MM.1S (cell line): ENCODE measurements at regions not wholly inside any gene's neighbourhood (a gene's known extent, or its start where the extent isn't known, plus 50 kb on each side); places are given as distances from the start of the nearest gene placed in this dataset.
"Not testable (repeated sequence)": the region's sequence is repeated elsewhere in the genome, so short reads cannot be mapped to it uniquely, and the experiment has no call there.

Experiments
- DNase-seq: peaks from one replicate; pipeline ENCODE4 v3.0.0-alpha.2; 2015
- H2AFZ ChIP-seq: fragments of 300-600 bp; sonication (generic); 2 replicates; pipeline ENCODE4 v1.6.0; 2016; ENCODE audit warnings: antibody characterized with exemption, low read length
- H3F3A ChIP-seq: fragments of 300-600 bp; sonication (generic); 2 replicates; pipeline ENCODE4 v1.6.1; 2016; ENCODE audit warnings: mild to moderate bottlenecking, antibody characterized with exemption, low read length, moderate library complexity, mixed read lengths; ENCODE audit not compliant: insufficient read depth
- H3K27ac ChIP-seq: fragments of 300-600 bp; sonication (generic); 2 replicates; pipeline ENCODE4 v1.5.1; 2016; ENCODE audit warnings: mild to moderate bottlenecking, low read length
- H3K27me3 ChIP-seq: fragments of 300-600 bp; sonication (generic); replicated peaks from 2 replicates; pipeline ENCODE4 v1.6.0; 2016; ENCODE audit warnings: low read length; ENCODE audit not compliant: insufficient read depth
- H3K36me3 ChIP-seq: fragments of 300-600 bp; sonication (generic); replicated peaks from 2 replicates; pipeline ENCODE4 v1.6.1; 2016; ENCODE audit warnings: mild to moderate bottlenecking, low read length, mixed read lengths; ENCODE audit not compliant: insufficient read depth
- H3K4me1 ChIP-seq: fragments of 300-600 bp; sonication (generic); 2 replicates; pipeline ENCODE4 v1.6.1; 2016; ENCODE audit warnings: low read length, mixed read lengths
- H3K4me2 ChIP-seq: fragments of 300-600 bp; sonication (generic); 2 replicates; pipeline ENCODE4 v1.6.0; 2016; ENCODE audit warnings: low read depth, low read length
- H3K4me3 ChIP-seq: fragments of 300-600 bp; sonication (generic); 2 replicates; pipeline ENCODE4 v1.5.1; 2016; ENCODE audit warnings: low read length, mixed read lengths
- H3K79me2 ChIP-seq: fragments of 300-600 bp; sonication (generic); 2 replicates; pipeline ENCODE4 v1.6.1; 2016; ENCODE audit warnings: mixed run types, low read length, mixed read lengths
- H3K9ac ChIP-seq: fragments of 300-600 bp; sonication (generic); 2 replicates; pipeline ENCODE4 v1.6.1; 2016; ENCODE audit warnings: low read length, mixed read lengths
- H3K9me2 ChIP-seq: fragments of 300-600 bp; sonication (generic); replicated peaks from 2 replicates; pipeline ENCODE4 v1.6.1; 2016; ENCODE audit warnings: mild to moderate bottlenecking, low read length, mixed read lengths; ENCODE audit not compliant: insufficient read depth
- H3K9me3 ChIP-seq: fragments of 300-600 bp; sonication (generic); replicated peaks from 2 replicates; pipeline ENCODE4 v1.6.1; 2016; ENCODE audit warnings: mild to moderate bottlenecking, low read length, mixed read lengths; ENCODE audit not compliant: insufficient read depth
- H4K20me1 ChIP-seq: fragments of 300-600 bp; sonication (generic); 2 replicates; pipeline ENCODE4 v1.6.1; 2016; ENCODE audit warnings: mild to moderate bottlenecking, low read length, moderate library complexity, mixed read lengths; ENCODE audit not compliant: insufficient read depth
- CTCF ChIP-seq: fragments of 300-600 bp; sonication (generic); IDR thresholded peaks from 2 replicates; pipeline ENCODE4 v1.5.1; 2016; ENCODE audit warnings: antibody characterized with exemption, low read length, mixed read lengths
- EZH2 ChIP-seq: fragments of 300-600 bp; sonication (generic); optimal IDR thresholded peaks from 2 replicates; pipeline ENCODE3; 2017; ENCODE audit warnings: low read depth, mild to moderate bottlenecking, antibody characterized with exemption, low read length, mixed read lengths
- EZH2phosphoT487 ChIP-seq: fragments of 300-600 bp; sonication (generic); IDR thresholded peaks from 2 replicates; pipeline ENCODE4 v1.6.1; 2018; ENCODE audit warnings: antibody characterized with exemption, low read length

DNA sequence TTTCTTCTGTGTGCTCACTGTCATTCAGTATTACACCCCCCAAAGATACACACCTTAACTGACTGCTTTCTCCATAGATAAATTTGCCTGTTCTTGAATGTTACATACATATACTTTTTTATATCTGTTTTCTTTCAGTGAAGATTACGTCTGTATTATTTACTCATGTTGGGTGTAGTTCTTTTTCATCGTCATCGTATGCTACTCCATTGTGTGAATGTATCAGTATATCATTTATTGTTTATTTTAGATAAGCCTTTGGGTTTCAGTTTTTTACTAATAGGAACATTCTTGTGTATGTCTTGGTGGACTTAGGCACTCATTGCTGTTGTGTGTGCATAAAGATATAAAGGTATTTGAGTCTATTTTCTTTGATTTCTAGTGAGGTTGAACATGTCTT is 64.4 kb downstream of the SEPTIN7 start:
- Histone ChIP-seq H3F3A (no peaks in the 10 kb centered on the region), H3K4me2 (no peak overlapping the region), H3K9ac (no peak overlapping the region), H3K36me3 (peaks cover 6% of the 10 kb centered on the region; the same call in 1 of the 2 replicates), H3K9me3 (no peaks in the 10 kb centered on the region), H3K4me1 (0 out of 2 replicates have a peak, but pooled peaks cover 7% of the 10 kb centered on the region), H2AFZ (no peak overlapping the region), H3K27me3 (no peaks in the 10 kb centered on the region), H3K4me3 (no peak overlapping the region), H4K20me1 (peaks cover 5% of the 10 kb centered on the region; the same call in 1 of the 2 replicates), H3K9me2 (no peaks in the 10 kb centered on the region), H3K79me2 (peaks cover 56% of the 10 kb centered on the region), H3K27ac (no peak overlapping the region)
- TF ChIP-seq EZH2phosphoT487 = no peak
- TF ChIP-seq CTCF = no peak
- TF ChIP-seq EZH2 = no peak
- no peak for DNase-seq

- H3K9ac ChIP-seq = no peak overlapping the region
- H3K27ac ChIP-seq = no peak overlapping the region
- no peaks in the 10 kb centered on the region for H3K27me3 ChIP-seq
- H2AFZ ChIP-seq = no peak overlapping the region
- H3K36me3 ChIP-seq = peaks cover 6% of the 10 kb centered on the region; the same call in 1 of the 2 replicates
- H4K20me1 ChIP-seq = peaks cover 5% of the 10 kb centered on the region; the same call in 1 of the 2 replicates
- H3K9me2 ChIP-seq = no peaks in the 10 kb centered on the region
- no peak for TF ChIP-seq EZH2
- 0 out of 2 replicates have a peak, but pooled peaks cover 7% of the 10 kb centered on the region for H3K4me1 ChIP-seq
- no peak for DNase-seq
- no peak overlapping the region for H3K4me3 ChIP-seq
- peaks cover 49% of the 10 kb centered on the region for H3K79me2 ChIP-seq
- no peaks in the 10 kb centered on the region for H3F3A ChIP-seq
- H3K4me2 ChIP-seq = no peak overlapping the region
- no peaks in the 10 kb centered on the region for H3K9me3 ChIP-seq
These were observed 65.3 kb downstream of the SEPTIN7 start for GRCh38 chr7:35866186-35866585.

DNA sequence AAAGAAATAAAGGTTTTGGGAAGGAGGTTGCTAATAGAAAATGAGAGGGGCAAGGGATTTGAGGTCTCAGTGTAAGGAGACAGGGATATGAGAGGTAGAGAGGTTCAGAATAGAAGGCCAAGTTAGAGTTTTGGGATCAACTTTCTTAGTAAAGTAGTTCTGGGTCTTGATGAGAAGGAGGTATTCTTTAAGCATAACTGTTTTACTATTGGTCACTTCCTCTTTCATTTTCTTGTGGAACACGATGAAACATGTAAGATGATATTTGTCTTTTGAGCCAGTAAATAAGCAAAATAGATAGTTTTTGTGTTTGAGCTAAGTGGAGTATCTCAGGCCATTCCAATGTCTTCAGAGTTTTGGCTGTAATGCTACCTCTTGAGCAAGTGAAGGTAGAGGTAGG is 68.3 kb downstream of the SEPTIN7 start:
- not testable (repeated sequence) for H3K27ac ChIP-seq, H3K4me3 ChIP-seq, DNase-seq, H3K36me3 ChIP-seq, H3K4me2 ChIP-seq, H3F3A ChIP-seq, H4K20me1 ChIP-seq, H3K4me1 ChIP-seq, H3K9me2 ChIP-seq, H2AFZ ChIP-seq, H3K9ac ChIP-seq, H3K27me3 ChIP-seq, H3K9me3 ChIP-seq
- H3K79me2 ChIP-seq = peaks cover 25% of the 10 kb centered on the region; the same call in 1 of the 2 replicates

- Histone ChIP-seq H3K36me3 (peaks cover 6% of the 10 kb centered on the region; the same call in 1 of the 2 replicates), H4K20me1 (no peaks in the 10 kb centered on the region), H3K79me2 (peaks cover 25% of the 10 kb centered on the region; the same call in 1 of the 2 replicates), H3K27ac (no peak overlapping the region), H2AFZ (no peak overlapping the region), H3K4me2 (no peak overlapping the region), H3K4me1 (0 out of 2 replicates have a peak, but pooled peaks cover 7% of the 10 kb centered on the region), H3F3A (no peaks in the 10 kb centered on the region), H3K9ac (no peak overlapping the region), H3K9me2 (no peaks in the 10 kb centered on the region), H3K27me3 (no peaks in the 10 kb centered on the region), H3K4me3 (no peak overlapping the region), H3K9me3 (no peaks in the 10 kb centered on the region)
- DNase-seq = no peak
- TF ChIP-seq EZH2phosphoT487 = no peak
- TF ChIP-seq EZH2 = no peak
These were observed 69.0 kb downstream of the SEPTIN7 start for GRCh38 chr7:35869810-35870209.

- H3K79me2 ChIP-seq = peaks cover 16% of the 10 kb centered on the region; the same call in 1 of the 2 replicates
- H3K36me3 ChIP-seq = no peaks in the 10 kb centered on the region; the same call in 1 of the 2 replicates
- H3K27ac ChIP-seq = no peak overlapping the region
- no peaks in the 10 kb centered on the region for H3K9me2 ChIP-seq
- no peak for TF ChIP-seq EZH2phosphoT487
- H3K4me3 ChIP-seq = no peak overlapping the region
- H4K20me1 ChIP-seq = no peaks in the 10 kb centered on the region
- H3K9ac ChIP-seq = no peak overlapping the region
- H3K27me3 ChIP-seq = no peaks in the 10 kb centered on the region
- no peak overlapping the region for H2AFZ ChIP-seq
- no peaks in the 10 kb centered on the region for H3K9me3 ChIP-seq
- H3K4me1 ChIP-seq = 0 out of 2 replicates have a peak, but pooled peaks cover 7% of the 10 kb centered on the region
- H3K4me2 ChIP-seq = no peak overlapping the region
- no peaks in the 10 kb centered on the region for H3F3A ChIP-seq
- DNase-seq = no peak
These were observed 71.0 kb downstream of the SEPTIN7 start for GRCh38 chr7:35871856-35872255.
